Thyroid gland (tissue), 4 donors: ENCODE measurements at regions not wholly inside any gene's neighbourhood (a gene's known extent, or its start where the extent isn't known, plus 50 kb on each side); places are given as distances from the start of the nearest gene placed in this dataset.

Experiments used
- DNase-seq, 2 donors: peaks; one replicate each; pipeline ENCODE4 v3.0.0-alpha.2; 2019
- H3K27ac ChIP-seq, 3 donors: fragments of 200-600 bp; sonication (generic); 1 replicate in 2 of 3; 2 replicates in 1 of 3; pipeline ENCODE4 v1.5.1; 2016 to 2019; ENCODE audit warnings: mild to moderate bottlenecking in 1 of 3, moderate library complexity in 1 of 3
- H3K27me3 ChIP-seq: fragments of 200-600 bp; sonication (generic); one replicate; pipeline ENCODE4 v1.5.1; 2019
- H3K36me3 ChIP-seq, 2 donors: fragments of 200-600 bp; sonication (generic); one replicate each; pipeline ENCODE4 v1.5.1; 2016 to 2019
- H3K4me1 ChIP-seq, 2 donors: fragments of 200-600 bp; sonication (generic); one replicate each; pipeline ENCODE4 v1.5.1; 2017 to 2019
- H3K4me3 ChIP-seq, 3 donors: fragments of 200-600 bp; sonication (generic); replicated peaks in 1 of 3; 1 replicate in 2 of 3; 2 replicates in 1 of 3; pipeline ENCODE4 v1.5.1; 2016; ENCODE audit warnings: mild to moderate bottlenecking in 1 of 3
- H3K9me3 ChIP-seq: fragments of 200-600 bp; sonication (generic); one replicate; pipeline ENCODE4 v1.5.1; 2017
- CTCF ChIP-seq, 6 experiments: fragments of 200-600 bp in 3 of 6; fragments of 450-650 bp in 3 of 6; sonication (generic) in 3 of 6; IDR thresholded peaks; one replicate each; pipeline ENCODE4 v1.5.1; 2016 to 2019; ENCODE audit warnings: antibody characterized with exemption in 6 of 6, mild to moderate bottlenecking in 2 of 6, inconsistent platforms in 1 of 6, moderate library complexity in 1 of 6
- POLR2A ChIP-seq, 2 donors: fragments of 450-650 bp; IDR thresholded peaks; one replicate each; pipeline ENCODE4 v1.6.1; 2017; ENCODE audit warnings: antibody characterized with exemption in 2 of 2, mild to moderate bottlenecking in 2 of 2, moderate library complexity in 1 of 2
- WGBS, 2 donors: methylation state at CpG; one replicate each; pipeline ENCODE4 v1.1.5; 2017; 5-methylcytosine and 5-hydroxymethylcytosine counted together
- intact Hi-C: fragments of 100-400 bp; cut with DNase I; formaldehyde crosslinking; loops from one replicate; pipeline ENCODE4 v1.15.1; 2023

DNA sequence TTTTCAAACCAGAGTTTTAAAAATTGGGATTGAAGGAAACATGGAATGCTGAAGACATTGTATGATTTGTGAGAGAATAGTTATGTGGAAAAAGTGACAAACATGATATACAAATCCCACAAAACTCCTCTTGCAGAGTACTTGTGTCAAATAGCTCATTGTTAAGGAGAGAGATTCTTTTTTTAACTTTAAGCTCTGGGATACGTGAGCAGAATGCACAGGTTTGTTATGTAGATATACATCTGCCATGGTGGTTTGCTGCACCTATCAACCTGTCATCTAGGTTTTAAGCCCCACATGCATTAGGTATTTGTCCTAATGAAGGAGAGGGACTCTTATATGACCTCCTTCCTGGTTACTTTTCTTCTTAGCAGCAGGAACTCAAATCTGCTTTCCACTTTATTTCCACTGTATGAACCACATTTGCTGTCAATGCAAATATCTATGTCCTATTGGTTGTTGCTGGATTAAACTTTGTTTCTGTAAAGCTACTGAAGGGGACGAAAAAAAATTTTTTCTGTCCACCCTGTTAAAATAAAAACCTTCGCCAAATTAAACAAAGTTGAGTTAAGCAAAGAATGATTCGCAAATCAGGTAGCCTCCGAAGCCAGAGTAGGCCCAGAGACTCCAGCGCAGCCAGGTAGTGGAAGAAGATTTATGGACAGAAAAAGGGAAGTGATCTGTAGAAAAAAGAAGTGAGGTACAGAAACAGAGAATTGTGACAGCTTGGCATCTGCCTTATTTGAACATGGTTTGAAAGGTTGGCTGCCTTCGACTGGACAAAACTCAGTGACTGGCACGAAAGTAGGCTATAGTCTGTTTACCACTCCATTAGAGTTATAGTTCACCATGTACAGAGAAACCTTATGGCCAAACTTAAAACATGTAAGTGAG lies 430.1 kb upstream of the CHST9 start:
- Histone ChIP-seq H3K4me1 (no peaks in the 10 kb centered on the region), H3K27me3 (no peaks in the 10 kb centered on the region), H3K4me3 (no peak overlapping the region), H3K27ac (no peak overlapping the region), H3K9me3 (no peaks in the 10 kb centered on the region), H3K36me3 (no peaks in the 10 kb centered on the region)
- no peak for DNase-seq
- WGBS, 2 donors: 89% methylated on average over 8 of the region's 8 CpGs
- TF ChIP-seq POLR2A (IDR thresholded peaks at IDR 0.05) (no peak), CTCF (IDR thresholded peaks at IDR 0.05) (no peak)
- intact Hi-C loops: no loop called here

DNA sequence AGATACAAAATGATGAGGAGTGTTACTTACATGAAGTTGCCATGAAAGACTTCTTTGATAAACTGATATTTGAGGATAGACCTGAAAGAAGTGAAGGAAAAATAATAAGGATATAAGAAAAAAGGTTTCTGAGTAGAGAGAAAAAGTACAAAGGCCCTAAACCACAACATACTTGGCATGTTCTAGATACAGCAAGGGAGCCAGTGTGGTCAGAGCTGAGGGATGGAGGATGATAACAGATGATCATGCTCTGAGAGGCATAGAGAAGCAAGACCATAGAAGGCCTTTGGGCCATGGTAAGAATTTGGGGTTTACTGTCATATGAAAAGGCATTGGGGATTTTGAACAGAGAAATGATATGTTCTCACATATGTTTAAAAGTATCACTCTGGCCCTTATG lies 424.1 kb upstream of the CHST9 start:
- no peak for DNase-seq
- TF ChIP-seq POLR2A (IDR thresholded peaks at IDR 0.05) (no peak), CTCF (IDR thresholded peaks at IDR 0.05) (no peak)
- Histone ChIP-seq H3K36me3 (no peaks in the 10 kb centered on the region), H3K27ac (no peak overlapping the region), H3K9me3 (no peaks in the 10 kb centered on the region), H3K4me3 (no peak overlapping the region), H3K4me1 (no peaks in the 10 kb centered on the region), H3K27me3 (no peaks in the 10 kb centered on the region)
- intact Hi-C loops: no loop called here

GRCh38 chr18:27608742-27609141 lies 423.6 kb upstream of the CHST9 start:
- intact Hi-C loops: no loop called here
- H3K4me1 ChIP-seq: no peaks in the 10 kb centered on the region

GRCh38 chr18:27608174-27608573 lies 423.1 kb upstream of the CHST9 start:
- H3K9me3 ChIP-seq: no peaks in the 10 kb centered on the region
- intact Hi-C loops: no loop called here
- 89 to 91% methylated on average over 3 of the region's 3 CpGs for WGBS, 2 donors
- no peaks in the 10 kb centered on the region for H3K4me1 ChIP-seq
- no peak for DNase-seq
- no peak overlapping the region for H3K4me3 ChIP-seq
- H3K36me3 ChIP-seq: no peaks in the 10 kb centered on the region
- no peak overlapping the region for H3K27ac ChIP-seq
- TF ChIP-seq POLR2A (IDR thresholded peaks at IDR 0.05): no peak
- no peak for TF ChIP-seq CTCF (IDR thresholded peaks at IDR 0.05)
- no peaks in the 10 kb centered on the region for H3K27me3 ChIP-seq

More at GRCh38 chr18:27608742-27609141, 423.6 kb upstream of the CHST9 start:
- no peaks in the 10 kb centered on the region for H3K36me3 ChIP-seq
- no peaks in the 10 kb centered on the region for H3K9me3 ChIP-seq
- TF ChIP-seq CTCF (IDR thresholded peaks at IDR 0.05) (peak in 1 of 6 experiments; percentile 34), POLR2A (IDR thresholded peaks at IDR 0.05) (no peak)
- WGBS, 2 donors: 91 to 96% methylated on average over 3 of the region's 3 CpGs
- H3K4me3 ChIP-seq: no peak overlapping the region
- no peaks in the 10 kb centered on the region for H3K27me3 ChIP-seq
- H3K27ac ChIP-seq: no peak overlapping the region
- DNase-seq: no peak

- H3K4me3 ChIP-seq: no peak overlapping the region
- H3K9me3 ChIP-seq: no peaks in the 10 kb centered on the region
- no peak for DNase-seq
- 45 to 62% methylated on average over 2 of the region's 2 CpGs for WGBS, 2 donors
- H3K27me3 ChIP-seq: no peaks in the 10 kb centered on the region
- no peaks in the 10 kb centered on the region for H3K36me3 ChIP-seq
- no peak overlapping the region for H3K27ac ChIP-seq
- intact Hi-C loops: no loop called here
- H3K4me1 ChIP-seq: no peaks in the 10 kb centered on the region
- TF ChIP-seq CTCF (IDR thresholded peaks at IDR 0.05) (no peak), POLR2A (IDR thresholded peaks at IDR 0.05) (no peak)
Measured at GRCh38 chr18:27606741-27607140, 421.6 kb upstream of the CHST9 start.
